Dermis blood vessel endothelial cell (primary cell): ENCODE measurements at regions not wholly inside any gene's neighbourhood (a gene's known extent, or its start where the extent isn't known, plus 50 kb on each side); places are given as distances from the start of the nearest gene placed in this dataset.
"Not testable (repeated sequence)": the region's sequence is repeated elsewhere in the genome, so short reads cannot be mapped to it uniquely, and the experiment has no call there.

Source experiments
- DNase-seq: peaks from one replicate; pipeline ENCODE4 v3.0.0; 2010

GRCh38 chr4:28443801-28444412 is 1583.3 kb downstream of the STIM2 start:
- DNase-seq, result no peak

GRCh38 chr4:28444886-28445496 is 1584.3 kb downstream of the STIM2 start:
- no peak for DNase-seq

- no peak for DNase-seq
Observed at GRCh38 chr4:28449085-28449484, 1588.4 kb downstream of the STIM2 start.

- DNase-seq, result no peak
Observed at GRCh38 chr4:28451346-28451745, 1590.7 kb downstream of the STIM2 start.

GRCh38 chr4:28462766-28463700 is 1602.4 kb downstream of the STIM2 start:
- DNase-seq, result no peak

- no peak for DNase-seq
Observed at GRCh38 chr4:28464823-28465222, 1604.2 kb downstream of the STIM2 start.

GRCh38 chr4:28466886-28467285 is 1606.2 kb downstream of the STIM2 start:
- not testable (repeated sequence) for DNase-seq

- no peak for DNase-seq
Observed at GRCh38 chr4:28469387-28469786, 1608.7 kb downstream of the STIM2 start.

- DNase-seq, result no peak
Observed at GRCh38 chr4:28469886-28470285, 1609.2 kb downstream of the STIM2 start.

- DNase-seq, result no peak
Observed at GRCh38 chr4:28475381-28475780, 1614.7 kb downstream of the STIM2 start.

GRCh38 chr4:28479666-28480065 is 1619.0 kb downstream of the STIM2 start:
- no peak for DNase-seq

GRCh38 chr4:28481565-28481964 is 1620.9 kb downstream of the STIM2 start:
- DNase-seq, result no peak

GRCh38 chr4:28482580-28483270 is 1622.1 kb downstream of the STIM2 start:
- DNase-seq, result no peak

GRCh38 chr4:28488021-28488420 is 1627.4 kb downstream of the STIM2 start:
- DNase-seq, result no peak

- DNase-seq, result no peak
Observed at GRCh38 chr4:28490669-28491068, 1630.0 kb downstream of the STIM2 start.

GRCh38 chr4:28505064-28505463 is 1644.4 kb downstream of the STIM2 start:
- no peak for DNase-seq

GRCh38 chr4:28508636-28509035 is 1648.0 kb downstream of the STIM2 start:
- no peak for DNase-seq

- DNase-seq, result not testable (repeated sequence)
Observed at GRCh38 chr4:28514766-28515165, 1654.1 kb downstream of the STIM2 start.

- no peak for DNase-seq
Observed at GRCh38 chr4:28518561-28519165, 1658.0 kb downstream of the STIM2 start.

- DNase-seq, result no peak
Observed at GRCh38 chr4:28523681-28524190, 1663.1 kb downstream of the STIM2 start.

- DNase-seq, result no peak
Observed at GRCh38 chr4:28536124-28536523, 1675.5 kb downstream of the STIM2 start.

- DNase-seq, result no peak
Observed at GRCh38 chr4:28545986-28546385, 1685.3 kb downstream of the STIM2 start.
